HCT116 (cell line): ENCODE measurements at regions not wholly inside any gene's neighbourhood (a gene's known extent, or its start where the extent isn't known, plus 50 kb on each side); places are given as distances from the start of the nearest gene placed in this dataset.

Experiments
- ATAC-seq: fragments of 200-7000 bp; cut with Tn5 transposase; 2 replicates; pipeline ENCODE4 v1.9.1; 2020; ENCODE audit warnings: mild to moderate bottlenecking, moderate library complexity
- BruUV-seq: library from RNA; stranded (reverse); fragments of 400-500 nt; replicated peaks from 2 replicates; lab custom pipeline; 2021; lab: Mats Ljungman, UMichigan
- CTCF ChIA-PET: fragments of 300-600 bp; sonication (Branson Sonifier 250); formaldehyde crosslinking; loops from one replicate; lab custom pipeline; 2021; ENCODE audit warnings: antibody characterized with exemption; lab: Charles Lee
- POLR2A ChIA-PET: fragments of 300-600, 350-600 bp; sonication (Branson Sonifier 250); formaldehyde crosslinking; loops from one replicate; lab custom pipeline; 2021; ENCODE audit warnings: antibody characterized with exemption; lab: Charles Lee
- RAD21 ChIA-PET, 2 experiments: fragments of 300-600 bp; sonication (Branson Sonifier 250); formaldehyde crosslinking; loops; one replicate each; lab custom pipeline; 2023; ENCODE audit warnings: low total read pairs in 2 of 2; ENCODE audit not compliant: uncharacterized antibody in 2 of 2, unreplicated experiment in 2 of 2, low non-redundant PET in 1 of 2; lab: Charles Lee
- DNase-seq: peaks from one replicate; pipeline ENCODE4 v3.0.0-alpha.2; 2010; ENCODE audit warnings: low read depth, low spot score
- H2AFZ ChIP-seq: fragments of 200-600 bp; shearing (Covaris generic), sonication (generic); 2 replicates; pipeline ENCODE4 v1.6.1; 2017; ENCODE audit warnings: low read depth, mixed run types, mixed read lengths, antibody characterized with exemption, low read length; ENCODE audit not compliant: poor library complexity, severe bottlenecking
- H3K27ac ChIP-seq: 2 replicates; pipeline ENCODE4 v1.5.1; 2012; ENCODE audit warnings: low read depth, low read length
- H3K27me3 ChIP-seq: fragments of 200-600 bp; sonication (generic); 2 replicates; pipeline ENCODE4 v1.6.1; 2016; ENCODE audit warnings: mixed run types, low read length, mixed read lengths; ENCODE audit not compliant: insufficient read depth
- H3K36me3 ChIP-seq, 2 experiments: fragments of 200-500 bp in 1 of 2; fragments of 200-600 bp in 1 of 2; sonication (Bioruptor generic) in 1 of 2; sonication (generic) in 1 of 2; 2 replicates each; pipeline versions ENCODE4 v1.5.1 to v1.6.1; 2014 to 2016; ENCODE audit warnings: low read length in 2 of 2, inconsistent platforms in 1 of 2, mixed read lengths in 1 of 2, mixed run types in 1 of 2; ENCODE audit not compliant: insufficient read depth in 2 of 2, control insufficient read depth in 1 of 2
- H3K4me1 ChIP-seq, 2 experiments: fragments of 200-600 bp in 1 of 2; sonication (generic) in 1 of 2; 2 replicates each; pipeline versions ENCODE4 v1.5.1 to v1.6.1; 2012 to 2017; ENCODE audit warnings: low read length in 2 of 2, inconsistent platforms in 1 of 2, mild to moderate bottlenecking in 1 of 2, mixed read lengths in 1 of 2, mixed run types in 1 of 2, moderate library complexity in 1 of 2; ENCODE audit not compliant: insufficient read depth in 2 of 2, control insufficient read depth in 1 of 2
- H3K4me2 ChIP-seq: fragments of 200-600 bp; sonication (generic); 2 replicates; pipeline ENCODE4 v1.6.1; 2017; ENCODE audit warnings: mixed run types, low read length, mixed read lengths
- H3K4me3 ChIP-seq, 2 experiments: fragments of 200-600 bp in 1 of 2; sonication (generic) in 1 of 2; replicated peaks in 1 of 2; 2 replicates each; pipeline ENCODE4 v1.5.1; 2011 to 2016; ENCODE audit warnings: low read length in 2 of 2, control low read depth in 1 of 2, low read depth in 1 of 2, mild to moderate bottlenecking in 1 of 2, mixed read lengths in 1 of 2, mixed run types in 1 of 2
- H3K79me2 ChIP-seq: fragments of 200-600 bp; sonication (generic); 2 replicates; pipeline ENCODE4 v1.6.1; 2017; ENCODE audit warnings: mild to moderate bottlenecking, mixed run types, low read length, moderate library complexity, mixed read lengths; ENCODE audit not compliant: insufficient read depth
- H3K9ac ChIP-seq: fragments of 200-600 bp; sonication (generic); 2 replicates; pipeline ENCODE4 v1.6.1; 2016; ENCODE audit warnings: low read length, mixed read lengths
- H3K9me2 ChIP-seq: fragments of 200-600 bp; sonication (generic), shearing (Covaris generic); 2 replicates; pipeline ENCODE4 v1.6.1; 2017; ENCODE audit warnings: mixed run types, mild to moderate bottlenecking, moderate library complexity; ENCODE audit not compliant: insufficient read depth
- H3K9me3 ChIP-seq, 2 experiments: fragments of 200-500 bp in 1 of 2; fragments of 200-600 bp in 1 of 2; sonication (Bioruptor generic) in 1 of 2; sonication (generic) in 1 of 2; 2 replicates each; pipeline ENCODE4 v1.6.1; 2014 to 2017; ENCODE audit warnings: low read length in 2 of 2, mixed read lengths in 2 of 2, inconsistent platforms in 1 of 2, low read depth in 1 of 2, mild to moderate bottlenecking in 1 of 2, mixed run types in 1 of 2, moderate library complexity in 1 of 2; ENCODE audit not compliant: control insufficient read depth in 1 of 2, insufficient read depth in 1 of 2
- H4K20me1 ChIP-seq: fragments of 200-600 bp; sonication (generic), shearing (Covaris generic); 2 replicates; pipeline ENCODE4 v1.6.1; 2017; ENCODE audit warnings: mixed run types, mild to moderate bottlenecking, moderate library complexity; ENCODE audit not compliant: insufficient read depth
- ATF3 ChIP-seq: IDR thresholded peaks from 2 replicates; pipeline ENCODE4 v1.6.1; 2012
- CBX3 ChIP-seq: IDR thresholded peaks from 2 replicates; pipeline ENCODE4 v1.6.1; 2012; ENCODE audit warnings: low read depth
- CEBPB ChIP-seq: IDR thresholded peaks from 2 replicates; pipeline ENCODE4 v1.6.1; 2012; ENCODE audit warnings: low read depth
- EGR1 ChIP-seq: IDR thresholded peaks from 2 replicates; pipeline ENCODE4 v1.6.1; 2012; ENCODE audit warnings: low read depth
- ELF1 ChIP-seq: IDR thresholded peaks from 2 replicates; pipeline ENCODE4 v1.6.1; 2012; ENCODE audit warnings: low read depth, borderline replicate concordance
- EZH2 ChIP-seq: fragments of 200-600 bp; sonication (generic); IDR thresholded peaks from 2 replicates; pipeline ENCODE4 v1.6.1; 2017; ENCODE audit warnings: antibody characterized with exemption, mixed run types
- EZH2phosphoT487 ChIP-seq: fragments of 200-600 bp; IDR thresholded peaks from 2 replicates; pipeline ENCODE4 v1.6.1; 2018; ENCODE audit warnings: antibody characterized with exemption, borderline replicate concordance
- FOSL1 ChIP-seq: IDR thresholded peaks from 2 replicates; pipeline ENCODE4 v1.6.1; 2012; ENCODE audit warnings: low read depth
- JUND ChIP-seq: IDR thresholded peaks from 2 replicates; pipeline ENCODE4 v1.6.1; 2012
- RAD21 ChIP-seq: IDR thresholded peaks from 2 replicates; pipeline ENCODE4 v1.6.1; 2012; ENCODE audit warnings: low read depth, mild to moderate bottlenecking
- REST ChIP-seq: IDR thresholded peaks from 2 replicates; pipeline ENCODE4 v1.6.1; 2012; ENCODE audit warnings: low read depth
- SIN3A ChIP-seq: IDR thresholded peaks from 2 replicates; pipeline ENCODE4 v1.6.1; 2012; ENCODE audit warnings: low read depth
- SP1 ChIP-seq: IDR thresholded peaks from 2 replicates; pipeline ENCODE4 v1.6.1; 2012; ENCODE audit warnings: low read depth
- SRF ChIP-seq: IDR thresholded peaks from 2 replicates; pipeline ENCODE4 v1.6.1; 2012; ENCODE audit warnings: low read depth
- TCF7L2 ChIP-seq: IDR thresholded peaks from 2 replicates; pipeline ENCODE4 v1.7.0; 2011; ENCODE audit warnings: borderline replicate concordance, inconsistent platforms; ENCODE audit not compliant: insufficient read depth, insufficient read length; ENCODE audit errors: extremely low read depth
- YY1 ChIP-seq: IDR thresholded peaks from 2 replicates; pipeline ENCODE4 v1.6.1; 2011; ENCODE audit warnings: low read length, low read depth, moderate library complexity, mild to moderate bottlenecking; ENCODE audit not compliant: insufficient replicate concordance; ENCODE audit errors: extremely low read depth
- ZBTB33 ChIP-seq: IDR thresholded peaks from 2 replicates; pipeline ENCODE4 v1.6.1; 2011; ENCODE audit warnings: mild to moderate bottlenecking, low read length, moderate library complexity; ENCODE audit not compliant: insufficient replicate concordance; ENCODE audit errors: extremely low read depth
- intact Hi-C: fragments of 100-400 bp; cut with micrococcal nuclease; formaldehyde crosslinking; loops from 2 replicates; pipeline ENCODE4 v1.10.0; 2022

GRCh38 chr2:129430911-129431310 is 548.6 kb upstream of the RAB6C start:
- no peak for DNase-seq
- Histone ChIP-seq H3K9me2 (no peaks in the 10 kb centered on the region), H3K4me2 (no peak overlapping the region), H3K4me1 (no peaks in the 10 kb centered on the region), H3K9me3 (no peaks in the 10 kb centered on the region), H3K27ac (no peak overlapping the region), H2AFZ (no peak overlapping the region), H3K9ac (no peak overlapping the region), H3K27me3 (peaks cover 46% of the 10 kb centered on the region), H4K20me1 (no peaks in the 10 kb centered on the region), H3K4me3 (no peak overlapping the region), H3K79me2 (no peaks in the 10 kb centered on the region), H3K36me3 (no peaks in the 10 kb centered on the region)
- TF ChIP-seq RAD21: no peak
- TF ChIP-seq YY1: no peak
- TF ChIP-seq CEBPB: no peak
- no peak for TF ChIP-seq ATF3
- TF ChIP-seq TCF7L2: no peak
- TF ChIP-seq CBX3: no peak
- no peak for TF ChIP-seq EZH2phosphoT487
- no peak for TF ChIP-seq FOSL1
- TF ChIP-seq SP1: no peak
- TF ChIP-seq SIN3A: no peak
- TF ChIP-seq JUND: no peak
- no peak for ATAC-seq
- POLR2A ChIA-PET: no interaction called here
- RAD21 ChIA-PET: no interaction called here
- CTCF ChIA-PET: no interaction called here
- intact Hi-C loops: no loop called here
- no TSS peak for BruUV-seq

- Histone ChIP-seq H3K79me2 (no peaks in the 10 kb centered on the region), H3K4me1 (no peaks in the 10 kb centered on the region), H3K27ac (no peak overlapping the region), H3K9me2 (no peaks in the 10 kb centered on the region), H2AFZ (no peak overlapping the region), H3K27me3 (peaks cover 46% of the 10 kb centered on the region), H3K9me3 (no peaks in the 10 kb centered on the region), H3K9ac (no peak overlapping the region), H3K36me3 (no peaks in the 10 kb centered on the region), H3K4me3 (no peak overlapping the region), H4K20me1 (no peaks in the 10 kb centered on the region), H3K4me2 (no peak overlapping the region)
- BruUV-seq: no TSS peak
- no peak for ATAC-seq
- CTCF ChIA-PET: no interaction called here
- POLR2A ChIA-PET: no interaction called here
- no peak for DNase-seq
- intact Hi-C loops: no loop called here
- RAD21 ChIA-PET: no interaction called here
- no peak for TF ChIP-seq CBX3
- TF ChIP-seq EZH2: no peak
- TF ChIP-seq TCF7L2: no peak
- TF ChIP-seq JUND: no peak
- no peak for TF ChIP-seq ZBTB33
- TF ChIP-seq EGR1: no peak
- TF ChIP-seq REST: no peak
- no peak for TF ChIP-seq SRF
- no peak for TF ChIP-seq ELF1
- no peak for TF ChIP-seq EZH2phosphoT487
- TF ChIP-seq CEBPB: no peak
- no peak for TF ChIP-seq SIN3A
- TF ChIP-seq YY1: no peak
These were observed 547.6 kb upstream of the RAB6C start for GRCh38 chr2:129431881-129432280.
